ENCODE measurements at regions not wholly inside any gene's neighbourhood (a gene's known extent, or its start where the extent isn't known, plus 50 kb on each side); places are given as distances from the start of the nearest gene placed in this dataset.

- H3K27ac ChIP-seq: no peak overlapping the region
- WGBS (ENCODE audit: insufficient coverage, low coverage, low lambda C conversion rate, missing lambda C conversion rate): 22% methylated on average over 10 of the region's 14 CpGs
Observed at GRCh38 chr21:41112740-41113692, 54.9 kb upstream of the BACE2 start.

DNA sequence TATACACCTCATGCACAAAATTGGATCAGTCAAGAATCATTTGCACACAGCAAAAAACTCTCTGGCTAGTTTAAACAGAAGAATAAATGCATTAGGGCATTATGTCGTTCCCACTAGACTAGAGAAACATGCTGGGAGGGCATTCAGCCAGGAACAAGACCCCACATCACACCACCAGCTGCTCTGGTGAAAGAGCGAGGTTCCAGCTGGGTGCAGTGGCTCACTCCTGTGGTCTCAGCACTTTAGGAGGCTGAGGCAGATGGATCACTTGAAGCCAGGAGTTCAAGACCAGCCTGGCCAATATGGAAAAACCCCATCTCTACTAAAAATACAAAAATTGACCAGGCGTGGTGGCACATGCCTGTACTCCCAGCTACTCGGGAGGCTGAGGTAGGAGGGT is 52.1 kb upstream of the BACE2 start:
- WGBS (ENCODE audit: insufficient coverage, low coverage, low lambda C conversion rate, missing lambda C conversion rate): 52% methylated on average over 3 of the region's 4 CpGs
- H3K27me3 ChIP-seq: no peaks in the 10 kb centered on the region
- no peaks in the 10 kb centered on the region for H3K36me3 ChIP-seq
- intact Hi-C loops (cut with DNase I): no loop called here
- H3K9me3 ChIP-seq: no peaks in the 10 kb centered on the region
- no peaks in the 10 kb centered on the region for H3K4me1 ChIP-seq
- no peak for TF ChIP-seq CTCF (IDR thresholded peaks at IDR 0.05)
- no peak overlapping the region for H3K4me3 ChIP-seq
- DNase-seq (no peak), ATAC-seq (no peak)
- H3K27ac ChIP-seq: no peak overlapping the region

More at GRCh38 chr21:41112740-41113692, 54.9 kb upstream of the BACE2 start:
- no peak for TF ChIP-seq POLR2A (IDR thresholded peaks at IDR 0.05)
- no peak for TF ChIP-seq CTCF (IDR thresholded peaks at IDR 0.05)
- no peaks in the 10 kb centered on the region for H3K9me3 ChIP-seq
- peak; percentile 65 to 79 (median 71) for ATAC-seq
- no peaks in the 10 kb centered on the region for H3K4me1 ChIP-seq
- no peak overlapping the region for H3K4me3 ChIP-seq
- intact Hi-C loops (cut with DNase I): no loop called here
- no peaks in the 10 kb centered on the region for H3K36me3 ChIP-seq
- no peaks in the 10 kb centered on the region for H3K27me3 ChIP-seq
- DNase-seq: no peak
